Esophagus mucosa (tissue), 1 donor: ENCODE measurements at regions not wholly inside any gene's neighbourhood (a gene's known extent, or its start where the extent isn't known, plus 50 kb on each side); places are given as distances from the start of the nearest gene placed in this dataset.
A peak's percentile ranks its signal among the peaks of the same experiment; 100 is the strongest.
"Not testable (repeated sequence)": the region's sequence is repeated elsewhere in the genome, so short reads cannot be mapped to it uniquely, and the experiment has no call there.

Source experiments
- ATAC-seq: fragments of 200-7000 bp; cut with Tn5 transposase; one replicate; pipeline ENCODE4 v1.9.1; 2020
- donor health status: DM: yes; HTN: yes; CAD: no.

- ATAC-seq = no peak
Observed at GRCh38 chr6:81456416-81456815, 296.1 kb downstream of the TENT5A start.

GRCh38 chr6:81455641-81456040 is 296.8 kb downstream of the TENT5A start:
- no peak for ATAC-seq

- peak; percentile 50 for ATAC-seq
Observed at GRCh38 chr6:81451787-81452186, 300.7 kb downstream of the TENT5A start.

GRCh38 chr6:81450180-81450579 is 302.3 kb downstream of the TENT5A start:
- no peak for ATAC-seq

GRCh38 chr6:81446509-81446908 is 306.0 kb downstream of the TENT5A start:
- ATAC-seq = no peak

GRCh38 chr6:81439417-81439816 is 313.1 kb downstream of the TENT5A start:
- ATAC-seq = no peak

GRCh38 chr6:81436990-81437389 is 315.5 kb downstream of the TENT5A start:
- ATAC-seq = no peak

GRCh38 chr6:81413306-81413705 is 339.2 kb downstream of the TENT5A start:
- no peak for ATAC-seq

- no peak for ATAC-seq
Observed at GRCh38 chr6:81401970-81402690, 350.4 kb downstream of the TENT5A start.

GRCh38 chr6:81396916-81397315 is 355.6 kb downstream of the TENT5A start:
- no peak for ATAC-seq

GRCh38 chr6:81387163-81387562 is 365.3 kb downstream of the TENT5A start:
- no peak for ATAC-seq

- ATAC-seq = no peak
Observed at GRCh38 chr6:81384921-81385320, 367.6 kb downstream of the TENT5A start.

- no peak for ATAC-seq
Observed at GRCh38 chr6:81383472-81383871, 369.0 kb downstream of the TENT5A start.

- ATAC-seq = no peak
Observed at GRCh38 chr6:81382852-81383251, 369.6 kb downstream of the TENT5A start.

GRCh38 chr6:81381382-81381916 is 371.0 kb downstream of the TENT5A start:
- no peak for ATAC-seq

GRCh38 chr6:81380718-81381338 is 371.7 kb downstream of the TENT5A start:
- no peak for ATAC-seq

- ATAC-seq = no peak
Observed at GRCh38 chr6:81376745-81377144, 375.7 kb downstream of the TENT5A start.

GRCh38 chr6:81373414-81373813 is 379.1 kb downstream of the TENT5A start:
- no peak for ATAC-seq

- no peak for ATAC-seq
Observed at GRCh38 chr6:81371930-81372329, 380.6 kb downstream of the TENT5A start.

- ATAC-seq = no peak
Observed at GRCh38 chr6:81366972-81367371, 385.5 kb downstream of the TENT5A start.

GRCh38 chr6:81362246-81362645 is 390.2 kb downstream of the TENT5A start:
- no peak for ATAC-seq

GRCh38 chr6:81353262-81353661 is 399.2 kb downstream of the TENT5A start:
- ATAC-seq = no peak

GRCh38 chr6:81344026-81344425 is 408.5 kb downstream of the TENT5A start:
- not testable (repeated sequence) for ATAC-seq

GRCh38 chr6:81340946-81341345 is 411.5 kb downstream of the TENT5A start:
- ATAC-seq = no peak
